Activated effector memory CD4-positive, alpha-beta T cell treated with anti-CD3 and anti-CD28 coated beads, Interleukin-2, amount 50 U/mL, for 16 hours (primary cell): ENCODE measurements at regions not wholly inside any gene's neighbourhood (a gene's known extent, or its start where the extent isn't known, plus 50 kb on each side); places are given as distances from the start of the nearest gene placed in this dataset.

Source experiments
- DNase-seq: peaks from one replicate; pipeline ENCODE4 v3.0.0-alpha.2; 2020

DNA sequence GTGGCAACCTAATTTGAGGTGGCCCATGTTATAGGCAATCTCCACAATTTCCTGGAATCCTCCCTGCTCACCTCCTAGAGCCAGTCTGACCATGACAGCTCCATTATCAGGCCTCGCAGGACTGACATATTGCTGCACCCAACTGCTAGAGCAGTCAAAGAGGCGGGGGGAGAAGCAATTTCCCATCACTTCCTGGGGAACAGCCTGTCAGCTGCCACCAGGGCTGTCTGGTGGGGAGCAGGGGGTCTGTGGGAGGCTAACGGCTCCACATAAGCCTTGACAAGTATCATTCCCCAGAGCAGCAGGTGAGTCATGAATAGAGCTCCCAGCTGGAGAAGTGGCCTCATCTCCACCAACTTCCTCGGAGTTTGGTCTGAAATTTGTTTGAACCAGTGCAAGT is 322.9 kb downstream of the MATN1 start:
- DNase-seq = no peak

DNA sequence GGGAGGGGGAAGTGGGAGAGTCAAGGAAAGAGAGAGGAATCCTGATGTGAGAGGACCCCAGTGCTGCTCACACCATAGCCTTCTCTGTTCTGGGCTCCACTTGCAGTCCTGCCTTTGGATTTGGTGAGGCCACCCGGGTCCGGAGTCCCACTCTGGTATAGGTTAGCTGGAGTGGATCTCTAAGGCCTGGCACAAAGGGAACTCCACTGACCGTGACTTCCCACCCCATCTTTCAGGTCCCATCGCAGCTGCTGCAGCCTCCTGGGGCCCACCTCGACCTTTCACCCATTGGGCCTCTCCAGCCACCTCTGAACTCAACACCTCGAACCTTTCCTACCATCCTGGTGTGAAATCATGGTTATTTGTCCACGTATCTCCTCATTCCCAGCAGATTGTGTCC is 324.4 kb downstream of the MATN1 start:
- DNase-seq = no peak

DNA sequence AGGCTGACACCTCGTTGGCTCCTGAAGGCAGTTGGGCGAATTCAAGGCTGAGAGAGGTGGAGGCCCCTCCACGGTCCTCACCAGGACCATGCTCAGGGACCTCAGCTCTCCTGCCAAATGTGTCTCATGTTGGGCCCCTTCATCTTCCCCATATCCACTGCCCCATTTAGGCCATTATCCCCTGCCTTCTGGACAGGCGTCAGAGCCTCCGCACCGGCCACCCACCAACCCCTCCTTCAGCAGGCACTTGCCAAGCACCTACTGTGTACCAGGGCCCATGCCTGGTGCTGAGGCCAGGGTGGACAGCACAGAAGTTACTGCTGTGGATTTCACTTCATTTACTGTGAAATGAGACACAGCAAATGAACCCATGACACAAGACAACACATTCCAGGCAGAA is 325.8 kb downstream of the MATN1 start:
- DNase-seq = no peak

DNA sequence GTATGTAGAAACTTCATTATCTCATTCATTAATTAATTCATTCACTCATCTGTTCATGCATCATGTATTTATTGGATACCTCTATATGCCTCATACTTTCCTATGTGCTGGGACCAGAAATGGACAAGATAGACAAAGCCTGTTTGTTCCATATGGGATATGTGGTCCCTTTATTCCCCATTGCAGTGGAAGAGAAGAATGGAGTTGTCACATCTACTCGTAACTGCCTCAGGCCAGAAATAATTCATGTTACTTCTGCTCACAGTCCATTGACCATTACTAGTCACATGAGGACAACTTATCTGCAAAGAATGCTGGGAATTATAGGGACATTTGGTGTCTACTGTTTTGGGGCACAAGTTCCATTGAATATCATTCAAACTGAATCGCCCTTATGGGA is 327.8 kb downstream of the MATN1 start:
- DNase-seq = no peak

DNA sequence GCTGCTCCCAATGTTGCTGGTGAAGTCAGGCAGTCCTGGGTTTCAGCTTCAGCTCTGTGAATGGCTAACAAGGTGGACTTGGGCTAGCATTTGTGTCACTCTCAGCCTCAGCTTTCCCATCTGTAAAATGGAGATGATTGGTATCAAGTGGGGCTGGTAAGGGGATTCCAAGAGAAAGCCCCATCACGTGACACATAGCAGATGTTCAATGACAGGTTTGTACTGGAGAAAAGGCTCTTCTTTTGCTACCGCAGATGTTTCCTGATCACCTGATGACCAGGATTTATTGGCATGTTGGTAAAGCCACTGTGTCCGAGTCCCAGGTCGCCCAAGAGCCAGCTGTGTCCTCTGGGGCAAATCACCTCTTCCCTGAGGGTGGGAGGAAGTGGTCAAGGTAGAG is 335.0 kb downstream of the MATN1 start:
- peak; percentile 16 for DNase-seq

DNA sequence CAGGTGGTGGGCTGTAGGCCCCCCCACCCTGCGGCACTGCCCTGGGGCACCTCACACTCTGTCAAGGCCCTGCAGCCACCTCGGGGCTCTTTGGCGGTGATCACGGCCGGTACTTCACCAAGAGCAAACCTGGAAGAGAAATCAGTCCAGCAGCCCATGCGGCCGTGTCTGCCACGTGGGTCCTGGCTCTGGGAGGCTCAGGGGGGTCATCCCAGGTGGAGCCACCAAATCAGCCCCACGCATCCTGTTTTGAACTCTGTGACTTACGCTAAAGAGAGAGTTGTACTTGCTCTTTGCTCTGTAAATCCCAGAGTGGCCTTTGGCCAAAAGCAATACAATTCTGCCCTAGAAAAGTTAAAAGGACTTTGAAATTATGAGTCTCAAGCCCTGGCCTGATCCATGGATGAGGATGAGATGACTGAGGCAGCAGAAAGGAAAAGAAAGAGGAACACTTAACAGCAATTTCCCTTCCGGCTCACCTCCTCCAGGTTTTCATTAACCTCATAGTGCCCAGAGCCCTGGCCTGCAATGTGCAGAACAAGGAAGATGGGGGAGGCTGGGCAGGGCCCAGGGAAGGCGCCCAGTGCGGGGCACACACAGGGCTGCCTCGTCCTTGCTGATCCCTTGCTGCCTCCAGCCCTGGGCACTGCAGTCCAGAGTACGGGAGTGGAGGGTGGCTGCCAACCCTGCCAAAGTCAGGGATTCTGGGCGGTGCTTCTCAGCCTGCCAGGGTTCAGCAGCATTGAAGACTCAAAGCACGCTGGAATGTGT is 337.0 kb downstream of the MATN1 start:
- peak; percentile 48 for DNase-seq

DNA sequence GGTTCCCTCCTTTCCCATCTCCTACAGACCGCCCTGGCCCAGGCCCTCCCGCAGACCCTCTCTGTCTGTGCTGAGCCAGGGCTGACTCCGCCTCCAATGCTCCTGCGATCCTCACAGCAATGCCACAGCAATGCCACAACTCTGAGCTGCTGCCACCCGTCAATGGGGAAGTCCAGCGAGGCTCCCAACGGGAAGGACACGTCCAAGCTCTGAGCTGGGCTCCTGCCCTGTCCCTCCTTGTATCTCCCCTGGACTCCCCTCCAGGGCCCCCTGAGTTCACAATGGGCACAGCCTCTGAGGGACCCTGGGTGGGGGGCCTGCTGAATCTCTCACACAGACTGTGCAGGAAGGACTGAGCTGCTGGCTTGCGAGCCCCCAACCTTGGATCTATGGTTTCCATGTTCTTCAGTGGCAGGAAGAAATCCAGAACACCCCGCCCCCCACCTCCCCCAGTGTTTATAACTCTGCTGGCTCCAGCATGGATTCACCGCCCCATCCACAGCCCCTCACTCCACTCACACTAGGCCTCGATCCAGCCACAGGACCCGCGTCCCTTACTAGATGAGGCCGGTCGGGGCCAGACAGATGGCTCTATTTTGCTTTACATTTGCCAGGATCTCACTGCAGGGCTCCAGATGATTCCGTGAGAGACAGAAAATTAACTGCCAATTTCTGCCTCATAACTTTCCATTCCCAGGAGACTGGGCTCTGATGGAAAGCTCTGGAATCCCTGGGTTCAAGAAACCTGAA is 338.0 kb downstream of the MATN1 start:
- peak; percentile 54 for DNase-seq

DNA sequence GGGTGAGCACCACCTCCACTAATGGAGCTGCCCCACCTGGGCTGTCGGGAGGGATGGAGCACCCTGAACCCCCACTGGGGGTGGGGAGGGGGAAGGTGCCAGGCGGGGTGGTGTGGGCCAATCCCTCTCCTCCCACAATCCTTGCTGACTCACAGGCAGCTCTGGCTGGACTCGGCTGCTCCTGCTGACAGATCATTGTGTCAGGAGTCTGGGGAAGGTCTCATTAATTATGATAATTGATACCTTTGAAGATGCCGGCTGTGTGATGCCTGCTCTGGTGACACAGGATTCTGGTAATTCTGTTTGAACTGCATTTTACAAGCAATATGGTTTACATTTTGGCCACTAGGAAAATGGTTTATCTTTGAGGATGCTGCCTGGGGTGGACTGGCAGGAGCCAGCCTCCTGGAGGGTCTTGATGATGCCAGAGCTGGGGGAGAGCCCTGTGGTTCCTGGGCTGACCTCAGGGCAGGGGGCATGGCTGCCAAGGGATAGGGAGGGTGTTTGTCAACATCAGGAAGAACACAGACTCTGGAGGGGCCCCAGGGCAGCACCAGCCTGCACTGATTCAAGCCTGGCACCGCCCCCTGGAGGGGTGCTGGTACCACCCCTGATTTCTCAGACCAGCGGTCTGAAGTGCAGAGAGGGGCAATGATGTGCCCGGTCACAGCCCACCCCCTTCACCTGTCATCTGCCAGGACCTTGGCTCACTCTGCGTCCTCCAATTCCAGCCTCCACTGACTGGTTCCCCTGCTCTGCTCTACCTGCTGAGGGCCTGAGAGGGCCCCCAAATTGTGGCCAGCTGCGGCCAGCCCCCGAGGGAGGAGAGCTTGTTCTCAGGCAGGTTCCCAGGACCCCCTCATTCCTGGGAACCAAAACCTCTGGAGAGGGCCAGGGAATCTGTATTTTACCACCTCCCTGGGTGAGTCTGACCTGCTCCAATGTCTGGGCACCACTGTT is 338.8 kb downstream of the MATN1 start:
- DNase-seq = peak; percentile 53

DNA sequence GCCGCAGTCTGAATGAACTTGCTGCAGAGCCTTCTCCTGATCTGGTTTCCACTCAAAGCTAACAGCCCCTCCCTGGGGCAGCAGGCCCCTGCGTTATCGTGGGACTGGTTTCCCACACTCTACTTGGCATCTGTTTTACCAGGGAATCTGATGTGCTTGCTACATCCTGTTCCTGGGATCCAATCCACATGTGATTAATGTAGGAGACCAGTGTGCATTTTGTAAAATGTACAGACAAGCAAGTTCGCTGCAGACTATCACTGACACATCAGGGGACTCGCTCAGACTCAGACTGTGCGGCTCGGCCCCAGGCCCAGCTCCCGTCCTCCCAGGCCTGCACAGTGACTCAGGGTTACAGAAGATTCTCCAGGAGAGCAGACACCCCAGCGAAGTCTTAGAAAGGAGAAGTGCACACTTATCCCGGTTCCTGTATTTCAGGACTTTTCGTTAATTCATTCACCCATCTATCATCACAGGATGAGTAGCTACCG is 340.1 kb downstream of the MATN1 start:
- DNase-seq = peak; percentile 36

DNA sequence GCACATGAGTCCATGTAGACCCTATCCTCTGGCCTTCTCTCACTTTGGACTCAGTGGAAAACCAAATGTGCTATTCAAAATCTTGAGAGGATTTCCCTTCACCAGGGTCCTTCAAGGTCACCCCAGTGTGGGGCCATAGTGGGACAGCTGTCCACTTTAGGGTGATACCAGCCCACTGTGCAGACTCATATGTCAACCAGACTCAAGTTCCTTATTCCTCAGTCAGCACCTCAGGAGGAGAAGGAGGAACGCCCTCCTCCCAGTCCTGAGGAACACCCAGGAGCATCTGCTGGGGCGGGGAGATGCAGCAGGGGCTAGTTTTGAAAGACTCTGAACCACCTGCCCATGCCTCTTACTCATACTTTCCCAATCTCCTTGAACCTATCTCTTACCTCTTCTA is 340.9 kb downstream of the MATN1 start:
- peak; percentile 51 for DNase-seq

DNA sequence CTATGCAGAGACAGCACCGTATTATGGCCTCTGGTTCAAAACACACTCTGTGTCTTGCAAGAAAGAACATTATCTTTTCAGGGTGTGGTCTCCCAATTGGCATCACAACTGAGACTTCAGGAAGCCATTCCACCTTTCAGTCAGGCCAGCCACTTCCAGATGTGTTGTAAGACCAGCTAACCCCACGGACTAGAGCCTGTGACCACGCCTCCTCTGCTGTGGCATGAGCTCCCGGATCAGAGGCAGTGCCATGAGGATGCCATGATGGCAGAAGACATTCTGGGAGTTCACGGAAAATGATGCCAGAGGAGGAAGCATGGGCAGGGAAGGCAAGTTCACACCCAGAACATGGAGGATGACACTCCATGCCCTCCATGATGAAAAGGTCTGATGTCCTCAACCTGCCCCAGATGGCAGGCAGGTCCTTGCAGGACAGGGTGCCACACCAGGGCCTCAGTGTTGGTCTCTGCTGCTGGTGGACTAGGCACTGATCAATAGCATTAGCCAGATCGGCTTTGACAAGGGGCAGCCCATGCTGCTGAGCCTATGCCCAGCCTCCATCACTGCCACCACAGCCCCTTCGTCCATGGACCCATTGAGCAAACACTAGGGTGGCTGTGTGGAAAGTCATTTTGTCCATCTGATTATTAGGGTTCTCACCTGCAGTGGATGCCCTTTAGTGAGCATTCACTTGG is 341.6 kb downstream of the MATN1 start:
- DNase-seq = no peak

DNA sequence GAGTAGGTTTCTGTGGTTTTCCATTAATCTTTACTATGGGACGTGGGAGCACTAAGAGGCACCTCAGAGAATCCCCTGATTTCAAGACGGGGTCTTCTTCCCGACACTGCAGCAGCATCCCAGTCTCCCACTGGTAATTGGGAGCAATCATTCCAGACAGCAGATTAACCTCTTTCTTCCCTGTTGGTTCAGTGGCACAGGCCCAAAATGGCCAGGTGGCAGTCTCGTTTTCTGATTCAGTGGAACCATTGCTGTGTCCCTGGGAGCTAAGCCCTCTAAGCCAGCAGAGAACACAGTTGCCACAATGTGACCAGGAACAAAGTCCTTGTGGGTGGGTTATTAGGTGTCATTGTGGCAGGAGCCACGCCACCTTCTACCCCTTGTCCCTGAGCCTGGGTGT is 342.1 kb downstream of the MATN1 start:
- DNase-seq = no peak

DNA sequence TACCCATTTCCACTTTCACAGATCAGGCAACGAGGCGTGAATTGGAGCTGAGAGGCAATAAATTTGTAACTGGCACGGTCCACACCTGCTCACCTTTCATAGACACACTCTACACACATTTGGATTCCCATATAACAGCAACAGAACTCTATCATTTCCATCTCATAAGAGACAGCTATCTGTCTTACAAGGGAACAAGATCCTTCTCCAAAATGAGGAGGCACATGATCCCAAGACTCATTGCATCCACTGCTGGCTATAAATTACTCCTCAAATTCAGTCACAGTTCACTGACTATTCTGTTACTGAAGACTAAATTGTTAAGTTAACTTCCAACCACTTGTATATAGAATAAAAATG is 342.8 kb downstream of the MATN1 start:
- no peak for DNase-seq

DNA sequence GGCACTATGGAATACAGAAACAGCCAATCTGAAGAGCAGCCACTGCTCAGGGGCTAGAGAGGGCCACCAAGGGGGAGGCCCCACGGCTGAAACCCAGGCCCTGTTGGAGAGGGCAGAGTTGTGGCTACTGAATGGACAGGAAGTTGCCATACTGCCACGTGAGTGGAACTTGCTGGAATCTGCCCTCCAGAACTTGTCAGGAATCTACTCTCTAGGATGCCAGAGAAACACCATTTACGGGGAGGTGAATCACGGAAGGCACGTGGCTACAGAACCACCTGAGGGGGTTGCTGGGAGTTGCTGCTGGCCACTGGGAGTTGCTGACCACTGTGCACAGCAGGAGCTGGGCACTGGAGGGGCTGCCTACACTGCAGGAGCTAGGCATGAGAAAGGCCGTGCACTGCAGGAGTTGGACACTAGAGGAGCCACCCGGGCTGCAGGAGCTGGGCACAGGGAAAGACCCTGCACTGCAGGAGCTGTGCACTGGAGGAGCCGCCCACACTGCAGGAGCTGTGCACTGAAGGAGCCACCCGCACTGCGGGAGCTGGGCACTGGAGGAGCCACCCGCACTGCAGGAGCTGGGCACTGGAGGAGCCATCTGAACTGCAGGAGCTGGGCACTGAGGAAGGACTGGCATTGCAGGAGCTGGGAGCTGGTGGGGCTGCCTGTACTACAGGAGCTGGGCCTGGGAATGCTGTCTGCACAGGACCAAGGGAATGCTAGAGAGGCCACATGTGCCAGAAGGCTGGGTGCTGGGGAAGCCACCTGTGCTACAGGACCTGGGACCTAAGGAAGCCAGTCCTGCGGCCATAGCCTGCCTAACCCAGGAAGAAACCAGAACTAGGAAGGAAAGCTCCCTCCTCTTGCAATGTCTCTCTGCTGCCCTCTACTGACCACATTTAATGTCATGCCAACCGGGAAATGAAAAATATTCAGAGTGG is 343.4 kb downstream of the MATN1 start:
- DNase-seq = peak; percentile 64

DNA sequence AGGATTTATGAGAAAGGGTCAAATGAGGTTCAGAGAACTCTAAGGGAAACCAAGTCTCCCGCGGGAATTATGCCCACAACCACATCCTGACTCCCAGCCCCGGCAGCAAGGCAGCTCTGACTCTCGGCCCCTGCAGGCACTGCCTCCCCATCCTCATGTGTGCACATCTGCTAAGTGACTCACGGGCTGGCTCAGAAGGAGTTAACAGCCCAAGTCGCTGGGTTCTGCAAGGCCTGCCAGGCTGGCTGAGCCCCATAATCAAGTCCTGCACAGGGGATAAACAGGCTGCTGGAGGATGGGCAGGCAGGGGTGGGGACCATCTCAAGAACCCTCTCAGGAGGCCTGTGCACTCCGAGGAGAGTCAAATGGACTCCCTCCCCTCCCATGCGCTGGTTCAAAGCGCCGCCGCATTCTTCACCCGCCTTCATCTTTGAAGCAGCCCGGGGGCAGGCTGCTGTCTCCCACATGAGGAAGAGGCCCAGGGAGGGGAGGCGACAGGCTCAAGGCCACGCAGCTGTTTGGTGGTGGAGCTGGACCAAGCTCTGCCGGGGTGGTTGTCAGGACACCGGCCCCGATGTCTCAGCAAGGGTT is 344.3 kb downstream of the MATN1 start:
- DNase-seq = peak; percentile 58

DNA sequence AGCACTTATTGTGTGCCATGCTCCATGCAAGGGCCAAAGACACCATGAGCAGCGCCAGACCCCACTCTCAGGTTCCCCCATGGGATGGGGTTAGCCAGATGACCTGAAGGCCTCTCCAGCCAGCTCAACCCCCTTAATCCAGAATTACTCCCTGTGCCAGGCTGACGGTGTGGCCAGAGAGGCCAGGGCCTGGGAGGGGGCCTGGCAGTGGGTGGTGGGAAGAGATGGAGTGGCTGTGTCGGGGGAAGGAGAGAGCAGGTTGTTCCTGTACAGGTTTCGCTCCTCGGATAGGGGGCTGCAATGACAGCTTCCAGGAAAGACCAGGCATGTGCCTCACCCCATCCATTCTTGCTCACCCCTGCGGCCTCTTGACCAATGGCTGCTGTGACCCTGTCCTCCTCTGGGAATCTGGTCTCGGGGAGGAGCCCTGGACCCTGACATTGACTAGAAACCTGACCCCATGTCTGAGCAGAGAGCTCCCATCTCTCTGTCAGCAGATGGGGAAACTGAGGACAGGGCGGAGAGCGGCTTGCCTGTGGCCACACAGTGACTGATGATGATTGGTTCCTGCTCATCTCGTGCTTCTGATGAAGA is 345.3 kb downstream of the MATN1 start:
- DNase-seq = no peak

DNA sequence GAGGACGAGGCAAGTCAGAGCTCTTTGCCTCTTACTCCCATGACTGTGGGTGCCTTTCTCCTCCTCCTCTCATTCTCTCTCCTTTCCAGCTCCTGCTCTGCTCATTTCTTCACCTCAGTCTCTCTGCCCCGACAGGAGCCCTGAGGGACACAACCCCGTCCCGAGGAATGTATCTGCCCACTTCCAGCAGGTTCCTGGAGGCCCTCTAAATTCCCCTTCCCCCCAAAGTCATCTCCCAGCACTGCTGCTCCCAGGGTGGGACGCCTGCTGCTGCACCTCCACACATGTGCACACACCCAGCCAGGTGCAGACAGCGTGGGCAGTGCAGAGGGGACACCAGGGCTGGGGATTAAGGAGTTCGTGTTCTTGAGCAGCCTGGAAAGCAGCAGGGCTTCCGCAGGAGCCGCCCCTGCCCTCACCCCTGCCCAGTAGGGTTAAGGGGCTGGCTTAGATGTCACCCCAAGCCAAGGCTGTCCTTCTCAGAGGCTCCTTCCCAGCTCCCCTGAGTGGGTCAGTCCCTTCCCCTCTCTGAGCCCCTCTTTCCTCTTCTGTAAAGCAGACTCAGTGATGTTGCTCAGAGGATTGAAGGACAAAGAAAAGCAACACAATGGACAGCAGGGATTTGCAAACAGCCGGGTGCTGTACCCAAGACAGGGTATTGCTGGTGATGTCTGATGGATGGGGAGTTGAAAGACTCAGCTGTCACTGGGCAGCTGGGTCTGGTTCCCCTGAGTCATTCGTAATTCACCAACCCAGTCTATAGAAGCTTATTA is 346.0 kb downstream of the MATN1 start:
- DNase-seq = no peak

DNA sequence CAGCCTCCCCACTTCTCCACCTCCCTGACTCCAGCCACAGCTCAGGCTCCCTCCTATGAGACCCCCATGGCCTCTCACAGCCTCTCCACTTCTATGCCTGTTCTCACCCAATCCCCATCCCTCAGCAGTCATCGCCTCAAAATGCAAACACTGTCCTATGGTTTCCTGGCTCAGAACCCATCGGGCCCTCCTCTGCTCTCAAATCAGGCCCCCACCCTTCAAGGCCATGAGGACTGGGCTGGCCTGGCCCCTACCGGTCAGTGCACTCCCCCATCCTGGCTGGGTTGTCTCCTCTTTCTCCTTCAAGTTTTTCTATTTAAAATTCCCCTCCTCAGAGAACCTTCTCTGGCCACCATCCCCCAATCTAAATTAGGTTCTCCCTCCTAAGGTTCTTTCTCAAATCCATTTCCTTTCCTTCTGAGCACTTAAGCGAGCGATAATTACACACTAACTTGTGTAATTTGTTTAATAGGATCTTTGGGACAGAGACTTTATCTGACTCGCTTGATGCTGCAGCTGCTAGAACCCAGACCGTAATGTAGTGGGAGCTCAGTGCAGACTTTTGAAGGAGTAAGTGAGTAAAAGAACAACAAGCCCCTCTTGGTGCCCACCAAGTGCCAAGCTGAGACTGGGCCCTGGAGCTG is 347.2 kb downstream of the MATN1 start:
- no peak for DNase-seq

DNA sequence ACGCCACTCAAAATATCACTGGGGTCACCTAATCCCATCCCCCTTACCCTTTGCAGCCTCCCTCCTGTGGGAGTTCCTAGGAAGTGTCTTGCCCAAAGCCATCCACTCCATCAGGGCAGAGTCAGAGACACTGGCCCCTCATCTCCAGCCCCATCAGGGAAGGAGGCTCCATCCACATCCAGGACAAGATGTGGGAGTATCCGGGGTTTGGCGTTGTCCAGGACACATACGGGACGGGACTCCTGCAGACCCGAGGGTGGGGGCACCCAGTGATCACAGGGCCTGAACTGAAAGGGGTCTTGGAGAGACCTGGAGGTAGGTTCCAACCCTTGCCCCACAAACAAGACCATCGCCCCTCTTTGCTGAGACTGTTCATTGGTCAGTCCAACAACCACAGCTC is 348.2 kb downstream of the MATN1 start:
- DNase-seq = no peak
